Neuronal stem cell (in vitro differentiated cells): ENCODE measurements at regions not wholly inside any gene's neighbourhood (a gene's known extent, or its start where the extent isn't known, plus 50 kb on each side); places are given as distances from the start of the nearest gene placed in this dataset.
A peak's percentile ranks its signal among the peaks of the same experiment; 100 is the strongest.

Source experiments
- DNase-seq: peaks from one replicate; pipeline ENCODE4 v3.0.0-alpha.2; 2013; ENCODE audit warnings: low spot score
- H2AFZ ChIP-seq: one replicate; pipeline ENCODE4 v1.6.1; 2013; ENCODE audit warnings: mild to moderate bottlenecking, low read length, inconsistent platforms
- H2AK5ac ChIP-seq: 2 replicates; pipeline ENCODE4 v1.6.1; 2013; ENCODE audit warnings: low read depth, mild to moderate bottlenecking, inconsistent platforms, low read length, moderate library complexity, mixed read lengths
- H2BK120ac ChIP-seq: 2 replicates; pipeline ENCODE4 v1.6.1; 2013; ENCODE audit warnings: low read depth, mild to moderate bottlenecking, inconsistent platforms, low read length, moderate library complexity, mixed read lengths
- H2BK12ac ChIP-seq: one replicate; pipeline ENCODE4 v1.6.1; 2013; ENCODE audit warnings: low read length, inconsistent platforms
- H2BK15ac ChIP-seq: 2 replicates; pipeline ENCODE4 v1.6.1; 2013; ENCODE audit warnings: mild to moderate bottlenecking, low read length, inconsistent platforms, mixed read lengths
- H2BK5ac ChIP-seq: one replicate; pipeline ENCODE4 v1.6.1; 2013; ENCODE audit warnings: inconsistent platforms, mild to moderate bottlenecking, low read length, moderate library complexity
- H3K14ac ChIP-seq: one replicate; pipeline ENCODE4 v1.6.1; 2013; ENCODE audit warnings: low read length, inconsistent platforms
- H3K18ac ChIP-seq: 2 replicates; pipeline ENCODE4 v1.6.1; 2013; ENCODE audit warnings: low read length, inconsistent platforms
- H3K23ac ChIP-seq: 2 replicates; pipeline ENCODE4 v1.6.1; 2013; ENCODE audit warnings: low read depth, mild to moderate bottlenecking, mixed read lengths, low read length, inconsistent platforms; ENCODE audit not compliant: poor library complexity
- H3K27ac ChIP-seq: replicated peaks from 3 replicates; pipeline ENCODE4 v1.5.1; 2013; ENCODE audit warnings: low read length, inconsistent platforms
- H3K27me3 ChIP-seq, 3 experiments: 2 replicates each; pipeline ENCODE4 v1.6.1; 2013; ENCODE audit warnings: low read length in 3 of 3, mild to moderate bottlenecking in 2 of 3, inconsistent platforms in 1 of 3, low read depth in 1 of 3, mixed read lengths in 1 of 3, moderate library complexity in 1 of 3; ENCODE audit not compliant: control insufficient read depth in 3 of 3, insufficient read depth in 3 of 3
- H3K36me3 ChIP-seq, 2 donors: replicated peaks in 1 of 2; 2 replicates each; pipeline ENCODE4 v1.6.1; 2013; ENCODE audit warnings: low read length in 2 of 2; ENCODE audit not compliant: control insufficient read depth in 2 of 2, insufficient read depth in 2 of 2
- H3K4ac ChIP-seq: 2 replicates; pipeline ENCODE4 v1.6.1; 2013; ENCODE audit warnings: inconsistent platforms, mild to moderate bottlenecking, low read length, moderate library complexity
- H3K4me1 ChIP-seq, 2 donors: 1 replicate in 1 of 2; 2 replicates in 1 of 2; pipeline ENCODE4 v1.6.1; 2013; ENCODE audit warnings: low read length in 2 of 2, low read depth in 1 of 2; ENCODE audit not compliant: control insufficient read depth in 2 of 2, insufficient read depth in 1 of 2
- H3K4me2 ChIP-seq: one replicate; pipeline ENCODE4 v1.6.1; 2013; ENCODE audit warnings: mild to moderate bottlenecking, low read length, inconsistent platforms; ENCODE audit not compliant: insufficient read depth, poor library complexity, severe bottlenecking
- H3K4me3 ChIP-seq, 2 donors: 2 replicates each; pipeline ENCODE4 v1.5.1; 2013; ENCODE audit warnings: low read length in 2 of 2, mild to moderate bottlenecking in 2 of 2, inconsistent platforms in 1 of 2, moderate library complexity in 1 of 2
- H3K79me1 ChIP-seq: one replicate; pipeline ENCODE4 v1.6.1; 2013; ENCODE audit warnings: low read depth, mild to moderate bottlenecking, inconsistent platforms, low read length, moderate library complexity
- H3K9ac ChIP-seq: one replicate; pipeline ENCODE4 v1.6.1; 2013; ENCODE audit warnings: mild to moderate bottlenecking, low read depth, low read length, inconsistent platforms; ENCODE audit not compliant: poor library complexity
- H3K9me3 ChIP-seq, 2 donors: replicated peaks in 1 of 2; 2 replicates each; pipeline versions ENCODE3 to v1.6.1; 2013; ENCODE audit warnings: low read length in 2 of 2, mild to moderate bottlenecking in 2 of 2, inconsistent platforms in 1 of 2, low read depth in 1 of 2, mixed read lengths in 1 of 2, moderate library complexity in 1 of 2; ENCODE audit not compliant: control insufficient read depth in 2 of 2, insufficient read depth in 1 of 2
- H4K8ac ChIP-seq: one replicate; pipeline ENCODE4 v1.6.1; 2013; ENCODE audit warnings: low read depth, mild to moderate bottlenecking, inconsistent platforms, low read length, moderate library complexity
- H4K91ac ChIP-seq: one replicate; pipeline ENCODE4 v1.6.1; 2013; ENCODE audit warnings: low read length, low read depth, mild to moderate bottlenecking, inconsistent platforms; ENCODE audit not compliant: poor library complexity
- WGBS, 2 donors: extraction: QIAGEN DNeasy Blood & Tissue Kit; methylation state at CpG; one replicate each; pipeline ENCODE4 v1.1.7; 2013; ENCODE audit warnings: missing lambda C conversion rate in 2 of 2, mixed read lengths in 1 of 2; ENCODE audit not compliant: insufficient read length in 2 of 2, insufficient replicate concordance in 1 of 2; ENCODE audit errors: extremely low coverage in 2 of 2; 5-methylcytosine and 5-hydroxymethylcytosine counted together

DNA sequence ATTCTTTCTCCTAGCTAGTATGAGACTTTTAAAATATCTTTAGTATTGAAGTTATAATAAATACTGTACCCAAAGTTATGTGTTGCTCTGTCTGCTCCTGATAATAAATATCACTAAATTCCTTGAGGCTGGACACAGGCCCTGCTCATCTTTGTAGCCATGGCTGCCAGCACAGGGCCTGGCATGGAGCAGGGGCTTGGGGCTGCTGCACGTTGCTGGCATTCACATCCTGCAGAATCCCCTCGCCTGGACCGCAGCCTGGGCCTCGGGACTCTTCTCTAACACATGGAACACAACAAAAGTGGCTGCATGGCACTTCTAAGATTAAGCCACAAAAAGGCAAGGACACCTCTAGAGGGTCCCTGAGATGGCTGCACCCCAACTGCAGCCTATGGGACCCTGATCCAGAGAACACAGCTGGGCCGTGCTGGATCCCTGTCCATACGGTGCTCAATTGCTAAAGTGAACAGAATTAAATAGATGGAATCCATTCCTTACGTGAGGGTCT, 477.5 kb upstream of the MYT1L start:
- H3K4me2 ChIP-seq: no peak overlapping the region
- H3K27ac ChIP-seq: no peak overlapping the region
- no peak for DNase-seq
- no peak overlapping the region for H2BK120ac ChIP-seq
- no peaks in the 10 kb centered on the region for H3K27me3 ChIP-seq
- H3K18ac ChIP-seq: no peak overlapping the region
- H3K4ac ChIP-seq: no peak overlapping the region
- no peak overlapping the region for H2BK5ac ChIP-seq
- H3K4me1 ChIP-seq: no peaks in the 10 kb centered on the region
- no peaks in the 10 kb centered on the region for H3K79me1 ChIP-seq
- H2BK12ac ChIP-seq: no peak overlapping the region
- no peak overlapping the region for H4K8ac ChIP-seq
- no peak overlapping the region for H3K14ac ChIP-seq
- H3K4me3 ChIP-seq: no peak overlapping the region
- H3K9ac ChIP-seq: no peak overlapping the region
- no peak overlapping the region for H3K23ac ChIP-seq
- peaks cover 0 to 5% of the 10 kb centered on the region in 2 donors for H3K9me3 ChIP-seq
- H2AK5ac ChIP-seq: no peak overlapping the region
- no peak overlapping the region for H4K91ac ChIP-seq
- H2AFZ ChIP-seq: no peak overlapping the region
- H2BK15ac ChIP-seq: no peak overlapping the region
- no CpG with 5 or more reads among the region's 7 CpGs for WGBS, 2 donors
- no peaks in the 10 kb centered on the region for H3K36me3 ChIP-seq

DNA sequence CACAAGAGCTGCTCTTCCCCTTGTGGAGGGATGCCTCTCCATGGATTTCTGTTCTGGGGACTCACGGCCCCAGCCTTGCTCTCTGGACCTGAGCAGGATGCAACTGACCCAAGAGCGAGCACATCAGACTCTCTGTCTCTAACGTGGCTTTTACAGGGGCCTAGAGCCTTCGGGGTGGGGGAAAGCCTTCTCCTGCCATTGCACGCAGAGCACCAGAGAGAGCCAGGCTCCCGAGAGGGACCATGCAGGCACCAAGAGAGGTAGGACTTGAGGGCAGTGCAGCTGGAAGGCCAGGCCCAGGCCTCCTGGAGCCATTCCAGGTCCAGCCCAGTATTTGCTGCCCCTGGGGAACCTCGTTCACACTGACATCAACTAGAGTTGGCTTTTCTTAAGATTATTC, 475.6 kb upstream of the MYT1L start:
- Histone ChIP-seq H3K4me1 (no peaks in the 10 kb centered on the region), H3K23ac (no peak overlapping the region), H2AFZ (no peak overlapping the region), H3K18ac (peak overlapping the region; percentile 45), H3K27me3 (no peaks in the 10 kb centered on the region), H3K14ac (no peak overlapping the region), H3K79me1 (no peaks in the 10 kb centered on the region), H3K9ac (no peak overlapping the region), H3K4me3 (no peak overlapping the region), H3K4ac (no peak overlapping the region), H2BK15ac (peak overlapping the region; percentile 39), H4K8ac (no peak overlapping the region), H2BK12ac (no peak overlapping the region), H3K9me3 (peaks cover 0 to 5% of the 10 kb centered on the region in 2 donors), H2BK120ac (no peak overlapping the region), H2AK5ac (no peak overlapping the region), H2BK5ac (no peak overlapping the region), H4K91ac (no peak overlapping the region), H3K27ac (no peak overlapping the region), H3K4me2 (no peak overlapping the region), H3K36me3 (no peaks in the 10 kb centered on the region)
- no CpG with 5 or more reads among the region's 7 CpGs for WGBS, 2 donors
- DNase-seq: no peak

DNA sequence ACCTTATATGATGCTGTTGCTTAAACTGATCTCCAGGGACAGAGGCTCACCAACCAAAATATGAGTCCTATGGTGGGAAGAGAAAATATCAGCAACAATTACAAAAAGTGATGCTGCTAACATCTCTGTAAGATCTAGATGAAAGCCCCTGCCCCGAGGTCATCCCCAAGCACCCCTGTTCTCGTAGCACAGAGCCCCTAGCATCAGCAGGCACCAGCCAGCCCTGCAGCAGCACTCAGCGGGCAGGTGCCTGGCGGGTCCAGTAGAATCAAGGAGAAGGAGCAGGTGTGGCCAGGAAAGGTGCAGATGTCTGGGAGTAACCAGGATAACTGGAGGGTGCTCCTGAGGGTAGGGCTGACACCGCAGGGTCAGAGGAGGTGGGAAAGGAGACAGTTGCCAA, 474.2 kb upstream of the MYT1L start:
- H3K4me2 ChIP-seq: no peak overlapping the region
- no peak overlapping the region for H2AK5ac ChIP-seq
- H3K4me3 ChIP-seq: no peak overlapping the region
- no peak overlapping the region for H2BK5ac ChIP-seq
- H4K91ac ChIP-seq: no peak overlapping the region
- no peak overlapping the region for H3K18ac ChIP-seq
- H3K23ac ChIP-seq: no peak overlapping the region
- H3K36me3 ChIP-seq: no peaks in the 10 kb centered on the region
- no peak overlapping the region for H3K14ac ChIP-seq
- H3K27me3 ChIP-seq: no peaks in the 10 kb centered on the region
- no peaks in the 10 kb centered on the region for H3K79me1 ChIP-seq
- no peak overlapping the region for H2BK120ac ChIP-seq
- no peak overlapping the region for H2BK15ac ChIP-seq
- WGBS, 2 donors: no CpG with 5 or more reads among the region's 5 CpGs
- DNase-seq: no peak
- no peak overlapping the region for H2AFZ ChIP-seq
- no peak overlapping the region for H3K9ac ChIP-seq
- no peaks in the 10 kb centered on the region for H3K4me1 ChIP-seq
- H2BK12ac ChIP-seq: no peak overlapping the region
- H4K8ac ChIP-seq: no peak overlapping the region
- peaks cover 0 to 2% of the 10 kb centered on the region in 2 donors for H3K9me3 ChIP-seq
- no peak overlapping the region for H3K4ac ChIP-seq
- no peak overlapping the region for H3K27ac ChIP-seq

DNA sequence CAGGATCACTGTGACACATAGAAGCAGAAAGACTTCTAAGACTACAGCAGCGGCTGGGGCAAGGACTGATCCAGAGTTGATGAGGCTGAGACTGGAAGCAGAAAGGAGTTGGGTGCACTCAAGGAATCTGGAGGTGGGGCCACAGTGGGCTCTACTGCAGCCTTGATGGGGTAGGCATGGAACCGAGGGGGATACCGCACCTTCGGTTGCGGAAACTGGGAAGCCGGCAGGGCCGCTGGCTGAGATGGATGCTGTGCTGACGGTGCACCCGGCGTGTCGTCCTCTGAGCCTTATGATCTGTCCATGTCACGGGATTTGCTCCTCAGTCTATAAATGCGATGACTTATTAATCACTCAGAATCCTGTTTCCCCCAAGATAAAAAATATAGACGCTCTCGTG, 473.5 kb upstream of the MYT1L start:
- no peaks in the 10 kb centered on the region for H3K79me1 ChIP-seq
- H2AFZ ChIP-seq: no peak overlapping the region
- no CpG with 5 or more reads among the region's 15 CpGs for WGBS, 2 donors
- H2BK5ac ChIP-seq: no peak overlapping the region
- no peak overlapping the region for H4K91ac ChIP-seq
- H3K14ac ChIP-seq: no peak overlapping the region
- H3K9me3 ChIP-seq: peaks cover 0 to 2% of the 10 kb centered on the region in 2 donors
- no peaks in the 10 kb centered on the region for H3K27me3 ChIP-seq
- H3K23ac ChIP-seq: no peak overlapping the region
- H3K9ac ChIP-seq: no peak overlapping the region
- no peaks in the 10 kb centered on the region for H3K36me3 ChIP-seq
- H2BK120ac ChIP-seq: no peak overlapping the region
- no peak overlapping the region for H3K18ac ChIP-seq
- no peak overlapping the region for H4K8ac ChIP-seq
- H3K4ac ChIP-seq: no peak overlapping the region
- H3K4me1 ChIP-seq: no peaks in the 10 kb centered on the region
- no peak overlapping the region for H3K4me2 ChIP-seq
- no peak overlapping the region for H3K4me3 ChIP-seq
- H2AK5ac ChIP-seq: no peak overlapping the region
- no peak overlapping the region for H2BK15ac ChIP-seq
- no peak for DNase-seq
- H3K27ac ChIP-seq: no peak overlapping the region
- H2BK12ac ChIP-seq: no peak overlapping the region
